HepG2 (cell line): ENCODE measurements at regions not wholly inside any gene's neighbourhood (a gene's known extent, or its start where the extent isn't known, plus 50 kb on each side); places are given as distances from the start of the nearest gene placed in this dataset.

ENCODE experiments used
- AGO2 ChIP-seq: fragments of 200-400 bp; formaldehyde crosslinking; optimal IDR thresholded peaks from 2 replicates; pipeline ENCODE3; 2017; ENCODE audit warnings: mild to moderate bottlenecking, low read depth, low read length, moderate library complexity
- EZH2 ChIP-seq: conservative IDR thresholded peaks from 2 replicates; pipeline ENCODE4 v1.6.1; 2012; ENCODE audit warnings: mild to moderate bottlenecking, low read depth, low read length, moderate library complexity
- IRF2 ChIP-seq: IDR thresholded peaks from 2 replicates; pipeline ENCODE4 v1.6.1; 2018; ENCODE audit warnings: missing genetic modification reagents, missing compliant biosample characterization
- KMT2A ChIP-seq: sonication (generic); formaldehyde crosslinking; IDR thresholded peaks from 2 replicates; pipeline ENCODE4 v1.4.0; 2020; ENCODE audit warnings: missing genetic modification reagents
- KMT2B ChIP-seq: IDR thresholded peaks from 2 replicates; pipeline ENCODE4 v1.6.1; 2016; ENCODE audit warnings: missing genetic modification reagents, missing compliant biosample characterization
- MAF1 ChIP-seq: sonication (generic); formaldehyde crosslinking; IDR thresholded peaks from 2 replicates; pipeline ENCODE4 v1.5.0; 2020; ENCODE audit warnings: missing genetic modification reagents, borderline replicate concordance
- NFIB ChIP-seq: sonication (generic); formaldehyde crosslinking; IDR thresholded peaks from 2 replicates; pipeline ENCODE4 v1.9.0; 2021; ENCODE audit warnings: missing genetic modification reagents, mild to moderate bottlenecking, borderline replicate concordance
- PAX8 ChIP-seq: sonication (generic); formaldehyde crosslinking; IDR thresholded peaks from 2 replicates; pipeline ENCODE4 v1.8.0; 2022; ENCODE audit warnings: mild to moderate bottlenecking, missing genetic modification reagents, borderline replicate concordance
- PCBP1 ChIP-seq: fragments of 200-400 bp; formaldehyde crosslinking; IDR thresholded peaks from 2 replicates; pipeline ENCODE4 v1.6.1; 2017; ENCODE audit warnings: mild to moderate bottlenecking, low read depth, low read length, borderline replicate concordance
- RAD51 ChIP-seq: fragments of 450-650 bp; IDR thresholded peaks from 2 replicates; pipeline ENCODE4 v1.6.1; 2016; ENCODE audit warnings: borderline replicate concordance
- RBM22 ChIP-seq: fragments of 200-400 bp; formaldehyde crosslinking; optimal IDR thresholded peaks from 2 replicates; pipeline ENCODE3; 2017; ENCODE audit warnings: mild to moderate bottlenecking, low read length, moderate library complexity
- RFXANK ChIP-seq: IDR thresholded peaks from 2 replicates; pipeline ENCODE4 v1.6.1; 2016
- SCMH1 ChIP-seq: sonication (generic); formaldehyde crosslinking; IDR thresholded peaks from 2 replicates; pipeline ENCODE4 v1.9.0; 2021; ENCODE audit warnings: missing genetic modification reagents, mild to moderate bottlenecking, borderline replicate concordance
- SIX1 ChIP-seq: sonication (generic); formaldehyde crosslinking; IDR thresholded peaks from 2 replicates; pipeline ENCODE4 v1.4.0; 2020; ENCODE audit warnings: missing genetic modification reagents, borderline replicate concordance
- STAG1 ChIP-seq: sonication (generic); formaldehyde crosslinking; IDR thresholded peaks from 2 replicates; pipeline ENCODE4 v1.4.0; 2020; ENCODE audit warnings: missing genetic modification reagents
- TEAD3 ChIP-seq: optimal IDR thresholded peaks from 2 replicates; pipeline ENCODE3; 2016; ENCODE audit warnings: borderline replicate concordance
- ZNF20 ChIP-seq: sonication (generic); formaldehyde crosslinking; IDR thresholded peaks from 2 replicates; pipeline ENCODE4 v1.4.0; 2020; ENCODE audit warnings: mild to moderate bottlenecking, moderate library complexity, missing genetic modification reagents
- ZNF232 ChIP-seq: sonication (generic); formaldehyde crosslinking; IDR thresholded peaks from 2 replicates; pipeline ENCODE4 v1.4.0; 2020; ENCODE audit warnings: missing genetic modification reagents, borderline replicate concordance
- ZNF253 ChIP-seq: sonication (generic); formaldehyde crosslinking; IDR thresholded peaks from 2 replicates; pipeline ENCODE4 v1.8.0; 2022; ENCODE audit warnings: mild to moderate bottlenecking, missing genetic modification reagents, borderline replicate concordance
- ZNF605 ChIP-seq: sonication (generic); formaldehyde crosslinking; IDR thresholded peaks from 2 replicates; pipeline ENCODE4 v1.8.0; 2022; ENCODE audit warnings: mild to moderate bottlenecking, missing genetic modification reagents
- ZNF746 ChIP-seq: sonication (generic); formaldehyde crosslinking; IDR thresholded peaks from 2 replicates; pipeline ENCODE4 v1.8.0; 2022; ENCODE audit warnings: mild to moderate bottlenecking, missing genetic modification reagents
- TF ChIP-seq, protein P1 (sequence below): sonication (generic); formaldehyde crosslinking; IDR thresholded peaks from 2 replicates; pipeline ENCODE4 v1.5.0; 2020; ENCODE audit warnings: missing genetic modification reagents
- TF ChIP-seq, protein P2 (sequence below): sonication (generic); formaldehyde crosslinking; IDR thresholded peaks from 2 replicates; pipeline ENCODE4 v1.5.0; 2020; ENCODE audit warnings: mild to moderate bottlenecking, missing genetic modification reagents, borderline replicate concordance
- TF ChIP-seq, protein P3 (sequence below): sonication (generic); formaldehyde crosslinking; IDR thresholded peaks from 2 replicates; pipeline ENCODE4 v1.4.0; 2020; ENCODE audit warnings: missing genetic modification reagents
- TF ChIP-seq, protein P4 (sequence below): sonication (generic); formaldehyde crosslinking; IDR thresholded peaks from 2 replicates; pipeline ENCODE4 v1.4.0; 2020; ENCODE audit warnings: missing genetic modification reagents, borderline replicate concordance

DNA sequence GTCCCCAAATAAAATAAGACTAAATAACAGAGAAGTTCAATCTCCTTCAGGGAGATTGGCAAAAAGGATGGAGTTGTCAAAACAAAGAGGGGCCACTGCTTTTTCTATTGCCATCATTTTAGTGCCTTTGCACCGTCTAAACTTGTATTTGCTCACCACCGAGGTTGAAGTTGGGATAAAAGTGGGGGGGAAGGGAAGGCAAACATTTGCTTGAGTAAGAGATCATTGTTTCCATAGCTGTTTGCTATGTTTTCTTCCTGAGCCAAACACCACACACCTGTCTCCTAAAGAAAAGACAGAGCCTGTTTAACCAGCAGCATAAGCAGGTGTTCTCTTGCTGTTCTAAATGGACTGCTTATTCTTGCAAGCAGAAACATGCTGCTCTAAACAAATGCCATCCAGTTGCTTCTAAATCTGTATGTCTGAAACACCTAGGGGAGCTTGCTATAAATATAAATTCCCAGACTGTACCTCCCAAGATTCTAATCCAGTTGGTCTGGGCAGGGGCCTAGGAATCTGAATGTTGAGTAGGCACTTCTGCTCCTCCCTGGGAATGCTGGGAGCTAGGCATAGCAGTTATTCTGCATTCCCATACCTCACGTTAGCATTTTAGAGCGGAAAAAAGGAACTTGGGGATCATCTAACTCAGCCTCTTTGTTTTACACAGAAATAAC is 179.4 kb upstream of the ARL4C start (continued):
- TF ChIP-seq SCMH1 (CRISPR knock-in tag) (no peak), NFIB (CRISPR knock-in tag) (no peak), IRF2 (CRISPR knock-in tag) (peak; percentile 92), ZNF253 (CRISPR knock-in tag) (no peak), PAX8 (CRISPR knock-in tag) (no peak), EZH2 (no peak), PCBP1 (no peak), RFXANK (0 out of 2 replicates have a peak, but pooled peaks have one; percentile 17), KMT2A (CRISPR knock-in tag) (no peak), KMT2B (0 out of 2 replicates have a peak, but pooled peaks have one; percentile 27), SIX1 (CRISPR knock-in tag) (peak; percentile 42; the same call in 1 of the 2 replicates), MAF1 (no peak), TEAD3 (peak; percentile 60), ZNF746 (CRISPR knock-in tag) (peak; percentile 73; the same call in 1 of the 2 replicates), ZNF20 (no peak), ZNF605 (CRISPR knock-in tag) (no peak; the same call in 1 of the 2 replicates), RBM22 (peak; percentile 29), STAG1 (CRISPR knock-in tag) (peak; percentile 37), AGO2 (no peak), ZNF232 (no peak), RAD51 (no peak)
- TF ChIP-seq, protein P1, sequence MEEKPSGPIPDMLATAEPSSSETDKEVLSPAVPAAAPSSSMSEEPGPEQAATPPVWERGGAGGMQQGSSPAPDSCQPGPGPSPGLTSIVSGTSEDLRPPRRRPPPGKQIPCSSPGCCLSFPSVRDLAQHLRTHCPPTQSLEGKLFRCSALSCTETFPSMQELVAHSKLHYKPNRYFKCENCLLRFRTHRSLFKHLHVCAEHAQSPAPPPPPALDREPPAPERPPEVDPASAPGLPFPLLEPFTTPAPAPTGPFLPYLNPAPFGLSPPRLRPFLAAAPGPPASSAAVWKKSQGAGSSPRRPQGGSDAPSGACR (CRISPR knock-in tag): peak; percentile 80
- TF ChIP-seq, protein P2, sequence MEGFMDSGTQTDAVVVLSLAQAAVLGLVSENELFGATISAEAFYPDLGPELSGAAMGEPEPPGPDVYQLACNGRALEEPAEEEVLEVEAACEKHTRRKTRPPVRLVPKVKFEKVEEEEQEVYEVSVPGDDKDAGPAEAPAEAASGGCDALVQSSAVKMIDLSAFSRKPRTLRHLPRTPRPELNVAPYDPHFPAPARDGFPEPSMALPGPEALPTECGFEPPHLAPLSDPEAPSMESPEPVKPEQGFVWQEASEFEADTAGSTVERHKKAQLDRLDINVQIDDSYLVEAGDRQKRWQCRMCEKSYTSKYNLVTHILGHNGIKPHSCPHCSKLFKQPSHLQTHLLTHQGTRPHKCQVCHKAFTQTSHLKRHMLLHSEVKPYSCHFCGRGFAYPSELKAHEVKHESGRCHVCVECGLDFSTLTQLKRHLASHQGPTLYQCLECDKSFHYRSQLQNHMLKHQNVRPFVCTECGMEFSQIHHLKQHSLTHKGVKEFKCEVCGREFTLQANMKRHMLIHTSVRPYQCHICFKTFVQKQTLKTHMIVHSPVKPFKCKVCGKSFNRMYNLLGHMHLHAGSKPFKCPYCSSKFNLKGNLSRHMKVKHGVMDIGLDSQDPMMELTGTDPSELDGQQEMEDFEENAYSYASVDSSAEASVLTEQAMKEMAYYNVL (CRISPR knock-in tag): peak; percentile 70; the same call in 1 of the 2 replicates
- TF ChIP-seq, protein P3, sequence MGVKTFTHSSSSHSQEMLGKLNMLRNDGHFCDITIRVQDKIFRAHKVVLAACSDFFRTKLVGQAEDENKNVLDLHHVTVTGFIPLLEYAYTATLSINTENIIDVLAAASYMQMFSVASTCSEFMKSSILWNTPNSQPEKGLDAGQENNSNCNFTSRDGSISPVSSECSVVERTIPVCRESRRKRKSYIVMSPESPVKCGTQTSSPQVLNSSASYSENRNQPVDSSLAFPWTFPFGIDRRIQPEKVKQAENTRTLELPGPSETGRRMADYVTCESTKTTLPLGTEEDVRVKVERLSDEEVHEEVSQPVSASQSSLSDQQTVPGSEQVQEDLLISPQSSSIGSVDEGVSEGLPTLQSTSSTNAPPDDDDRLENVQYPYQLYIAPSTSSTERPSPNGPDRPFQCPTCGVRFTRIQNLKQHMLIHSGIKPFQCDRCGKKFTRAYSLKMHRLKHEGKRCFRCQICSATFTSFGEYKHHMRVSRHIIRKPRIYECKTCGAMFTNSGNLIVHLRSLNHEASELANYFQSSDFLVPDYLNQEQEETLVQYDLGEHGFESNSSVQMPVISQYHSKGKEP: no peak
- TF ChIP-seq, protein P4, sequence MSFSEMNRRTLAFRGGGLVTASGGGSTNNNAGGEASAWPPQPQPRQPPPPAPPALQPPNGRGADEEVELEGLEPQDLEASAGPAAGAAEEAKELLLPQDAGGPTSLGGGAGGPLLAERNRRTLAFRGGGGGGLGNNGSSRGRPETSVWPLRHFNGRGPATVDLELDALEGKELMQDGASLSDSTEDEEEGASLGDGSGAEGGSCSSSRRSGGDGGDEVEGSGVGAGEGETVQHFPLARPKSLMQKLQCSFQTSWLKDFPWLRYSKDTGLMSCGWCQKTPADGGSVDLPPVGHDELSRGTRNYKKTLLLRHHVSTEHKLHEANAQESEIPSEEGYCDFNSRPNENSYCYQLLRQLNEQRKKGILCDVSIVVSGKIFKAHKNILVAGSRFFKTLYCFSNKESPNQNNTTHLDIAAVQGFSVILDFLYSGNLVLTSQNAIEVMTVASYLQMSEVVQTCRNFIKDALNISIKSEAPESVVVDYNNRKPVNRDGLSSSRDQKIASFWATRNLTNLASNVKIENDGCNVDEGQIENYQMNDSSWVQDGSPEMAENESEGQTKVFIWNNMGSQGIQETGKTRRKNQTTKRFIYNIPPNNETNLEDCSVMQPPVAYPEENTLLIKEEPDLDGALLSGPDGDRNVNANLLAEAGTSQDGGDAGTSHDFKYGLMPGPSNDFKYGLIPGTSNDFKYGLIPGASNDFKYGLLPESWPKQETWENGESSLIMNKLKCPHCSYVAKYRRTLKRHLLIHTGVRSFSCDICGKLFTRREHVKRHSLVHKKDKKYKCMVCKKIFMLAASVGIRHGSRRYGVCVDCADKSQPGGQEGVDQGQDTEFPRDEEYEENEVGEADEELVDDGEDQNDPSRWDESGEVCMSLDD: no peak
